ENCODE measurements at regions not wholly inside any gene's neighbourhood (a gene's known extent, or its start where the extent isn't known, plus 50 kb on each side); places are given as distances from the start of the nearest gene placed in this dataset.

DNA sequence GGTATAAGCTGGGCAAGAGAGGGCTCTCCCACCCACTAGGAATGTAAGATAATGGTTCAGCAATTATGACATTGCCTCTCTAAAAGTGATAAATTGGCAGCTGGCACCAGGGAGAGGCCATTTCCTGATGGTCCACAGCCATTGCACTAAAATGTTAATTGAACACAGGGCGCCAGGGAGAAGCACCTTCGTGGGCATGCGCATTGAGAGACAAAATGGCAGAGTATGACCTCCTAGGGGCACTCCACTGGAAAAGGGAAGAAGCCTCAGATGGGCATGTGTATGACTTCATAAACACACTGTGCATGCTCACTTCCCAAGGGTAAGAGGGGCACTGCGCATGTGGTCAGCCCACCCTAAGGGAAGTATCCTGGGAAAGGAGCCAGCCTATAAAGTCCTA lies 419.2 kb downstream of the AGTPBP1 start:
- TF ChIP-seq MXI1 (conservative IDR thresholded peaks at IDR 0.05; ENCODE audit: poor library complexity, severe bottlenecking) = no peak
- no peak for TF ChIP-seq RAD21 (conservative IDR thresholded peaks at IDR 0.05)
- no peak for TF ChIP-seq POLR2AphosphoS5 (IDR thresholded peaks at IDR 0.05)
- TF ChIP-seq TAF1 (IDR thresholded peaks at IDR 0.05; ENCODE audit: low read depth) = no peak
- TF ChIP-seq, protein P1, sequence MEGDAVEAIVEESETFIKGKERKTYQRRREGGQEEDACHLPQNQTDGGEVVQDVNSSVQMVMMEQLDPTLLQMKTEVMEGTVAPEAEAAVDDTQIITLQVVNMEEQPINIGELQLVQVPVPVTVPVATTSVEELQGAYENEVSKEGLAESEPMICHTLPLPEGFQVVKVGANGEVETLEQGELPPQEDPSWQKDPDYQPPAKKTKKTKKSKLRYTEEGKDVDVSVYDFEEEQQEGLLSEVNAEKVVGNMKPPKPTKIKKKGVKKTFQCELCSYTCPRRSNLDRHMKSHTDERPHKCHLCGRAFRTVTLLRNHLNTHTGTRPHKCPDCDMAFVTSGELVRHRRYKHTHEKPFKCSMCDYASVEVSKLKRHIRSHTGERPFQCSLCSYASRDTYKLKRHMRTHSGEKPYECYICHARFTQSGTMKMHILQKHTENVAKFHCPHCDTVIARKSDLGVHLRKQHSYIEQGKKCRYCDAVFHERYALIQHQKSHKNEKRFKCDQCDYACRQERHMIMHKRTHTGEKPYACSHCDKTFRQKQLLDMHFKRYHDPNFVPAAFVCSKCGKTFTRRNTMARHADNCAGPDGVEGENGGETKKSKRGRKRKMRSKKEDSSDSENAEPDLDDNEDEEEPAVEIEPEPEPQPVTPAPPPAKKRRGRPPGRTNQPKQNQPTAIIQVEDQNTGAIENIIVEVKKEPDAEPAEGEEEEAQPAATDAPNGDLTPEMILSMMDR (IDR thresholded peaks at IDR 0.05; ENCODE audit: poor library complexity, severe bottlenecking) = no peak
- no peak for TF ChIP-seq EZH2 (IDR thresholded peaks at IDR 0.05; ENCODE audit: borderline replicate concordance, insufficient read depth, low read length, poor library complexity, severe bottlenecking)
- TF ChIP-seq EP300 (conservative IDR thresholded peaks at IDR 0.05; ENCODE audit: poor library complexity, severe bottlenecking) = no peak
- TF ChIP-seq SMC3 (conservative IDR thresholded peaks at IDR 0.05; ENCODE audit: poor library complexity) = no peak
- TF ChIP-seq, protein P2, sequence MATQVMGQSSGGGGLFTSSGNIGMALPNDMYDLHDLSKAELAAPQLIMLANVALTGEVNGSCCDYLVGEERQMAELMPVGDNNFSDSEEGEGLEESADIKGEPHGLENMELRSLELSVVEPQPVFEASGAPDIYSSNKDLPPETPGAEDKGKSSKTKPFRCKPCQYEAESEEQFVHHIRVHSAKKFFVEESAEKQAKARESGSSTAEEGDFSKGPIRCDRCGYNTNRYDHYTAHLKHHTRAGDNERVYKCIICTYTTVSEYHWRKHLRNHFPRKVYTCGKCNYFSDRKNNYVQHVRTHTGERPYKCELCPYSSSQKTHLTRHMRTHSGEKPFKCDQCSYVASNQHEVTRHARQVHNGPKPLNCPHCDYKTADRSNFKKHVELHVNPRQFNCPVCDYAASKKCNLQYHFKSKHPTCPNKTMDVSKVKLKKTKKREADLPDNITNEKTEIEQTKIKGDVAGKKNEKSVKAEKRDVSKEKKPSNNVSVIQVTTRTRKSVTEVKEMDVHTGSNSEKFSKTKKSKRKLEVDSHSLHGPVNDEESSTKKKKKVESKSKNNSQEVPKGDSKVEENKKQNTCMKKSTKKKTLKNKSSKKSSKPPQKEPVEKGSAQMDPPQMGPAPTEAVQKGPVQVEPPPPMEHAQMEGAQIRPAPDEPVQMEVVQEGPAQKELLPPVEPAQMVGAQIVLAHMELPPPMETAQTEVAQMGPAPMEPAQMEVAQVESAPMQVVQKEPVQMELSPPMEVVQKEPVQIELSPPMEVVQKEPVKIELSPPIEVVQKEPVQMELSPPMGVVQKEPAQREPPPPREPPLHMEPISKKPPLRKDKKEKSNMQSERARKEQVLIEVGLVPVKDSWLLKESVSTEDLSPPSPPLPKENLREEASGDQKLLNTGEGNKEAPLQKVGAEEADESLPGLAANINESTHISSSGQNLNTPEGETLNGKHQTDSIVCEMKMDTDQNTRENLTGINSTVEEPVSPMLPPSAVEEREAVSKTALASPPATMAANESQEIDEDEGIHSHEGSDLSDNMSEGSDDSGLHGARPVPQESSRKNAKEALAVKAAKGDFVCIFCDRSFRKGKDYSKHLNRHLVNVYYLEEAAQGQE (IDR thresholded peaks at IDR 0.05; ENCODE audit: borderline replicate concordance) = no peak
- Histone ChIP-seq H3K9me3 (ENCODE audit: low read length) (no peaks in the 10 kb centered on the region), H3K79me2 (replicated peaks; ENCODE audit: insufficient read depth, low read length) (no peaks in the 10 kb centered on the region), H3K9ac (ENCODE audit: low read length) (no peak overlapping the region), H3K4me3 (ENCODE audit: low read length) (no peak overlapping the region), H3K9me2 (ENCODE audit: insufficient read depth, low read length) (no peaks in the 10 kb centered on the region), H3F3A (ENCODE audit: insufficient read depth, low read length, poor library complexity, severe bottlenecking) (no peaks in the 10 kb centered on the region), H3K27ac (ENCODE audit: low read length) (no peak overlapping the region), H3K36me3 (ENCODE audit: insufficient read depth, low read length) (no peaks in the 10 kb centered on the region), H3K4me2 (ENCODE audit: low read length) (no peak overlapping the region), H3K27me3 (ENCODE audit: insufficient read depth, low read depth, low read length) (no peaks in the 10 kb centered on the region), H2AFZ (ENCODE audit: low read depth, low read length) (no peak overlapping the region), H4K20me1 (ENCODE audit: insufficient read depth) (no peaks in the 10 kb centered on the region)

DNA sequence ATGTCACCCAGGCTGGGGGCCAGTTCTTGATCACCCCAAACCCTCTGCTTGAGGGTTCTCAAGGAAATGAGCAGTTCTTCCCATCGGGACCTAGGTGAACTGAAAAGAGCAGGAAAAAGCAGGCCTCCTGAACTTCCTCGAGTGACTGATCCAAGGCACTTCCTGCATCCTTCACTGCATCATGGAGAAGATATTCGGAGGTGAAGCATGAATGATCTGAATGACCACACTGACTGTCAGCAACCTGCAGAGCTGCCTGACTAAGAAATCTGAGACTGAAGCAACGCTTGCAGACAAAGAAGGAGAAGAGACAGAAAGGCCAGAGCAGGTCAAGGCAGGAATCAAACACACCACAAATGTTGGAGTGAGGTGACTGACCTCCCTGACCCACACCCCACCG lies 420.2 kb downstream of the AGTPBP1 start:
- Histone ChIP-seq H3F3A (ENCODE audit: insufficient read depth, low read length, poor library complexity, severe bottlenecking) (no peaks in the 10 kb centered on the region), H3K9me2 (ENCODE audit: insufficient read depth, low read length) (no peaks in the 10 kb centered on the region), H3K36me3 (ENCODE audit: insufficient read depth, low read length) (no peaks in the 10 kb centered on the region), H3K9ac (ENCODE audit: low read length) (no peak overlapping the region), H3K27ac (ENCODE audit: low read length) (no peak overlapping the region), H3K4me3 (ENCODE audit: low read length) (no peak overlapping the region), H2AFZ (ENCODE audit: low read depth, low read length) (no peak overlapping the region), H3K27me3 (ENCODE audit: insufficient read depth, low read depth, low read length) (no peaks in the 10 kb centered on the region), H3K79me2 (replicated peaks; ENCODE audit: insufficient read depth, low read length) (no peaks in the 10 kb centered on the region), H4K20me1 (ENCODE audit: insufficient read depth) (no peaks in the 10 kb centered on the region), H3K9me3 (ENCODE audit: low read length) (no peaks in the 10 kb centered on the region), H3K4me2 (ENCODE audit: low read length) (no peak overlapping the region)
- no peak for TF ChIP-seq EZH2 (IDR thresholded peaks at IDR 0.05; ENCODE audit: borderline replicate concordance, insufficient read depth, low read length, poor library complexity, severe bottlenecking)
- TF ChIP-seq MXI1 (conservative IDR thresholded peaks at IDR 0.05; ENCODE audit: poor library complexity, severe bottlenecking) = no peak
- no peak for TF ChIP-seq RAD21 (conservative IDR thresholded peaks at IDR 0.05)
- TF ChIP-seq EP300 (conservative IDR thresholded peaks at IDR 0.05; ENCODE audit: poor library complexity, severe bottlenecking) = no peak
- TF ChIP-seq POLR2AphosphoS5 (IDR thresholded peaks at IDR 0.05) = no peak
- no peak for TF ChIP-seq TAF1 (IDR thresholded peaks at IDR 0.05; ENCODE audit: low read depth)
- TF ChIP-seq, protein P1 (IDR thresholded peaks at IDR 0.05; ENCODE audit: poor library complexity, severe bottlenecking) = no peak
- TF ChIP-seq, protein P2 (IDR thresholded peaks at IDR 0.05; ENCODE audit: borderline replicate concordance) = no peak
- no peak for TF ChIP-seq SMC3 (conservative IDR thresholded peaks at IDR 0.05; ENCODE audit: poor library complexity)
